Thyroid gland (tissue), 4 donors: ENCODE measurements at regions not wholly inside any gene's neighbourhood (a gene's known extent, or its start where the extent isn't known, plus 50 kb on each side); places are given as distances from the start of the nearest gene placed in this dataset.

ENCODE experiments used
- DNase-seq, 2 donors: peaks; one replicate each; pipeline ENCODE4 v3.0.0-alpha.2; 2019
- H3K27ac ChIP-seq, 3 donors: fragments of 200-600 bp; sonication (generic); 1 replicate in 2 of 3; 2 replicates in 1 of 3; pipeline ENCODE4 v1.5.1; 2016 to 2019; ENCODE audit warnings: mild to moderate bottlenecking in 1 of 3, moderate library complexity in 1 of 3
- H3K27me3 ChIP-seq: fragments of 200-600 bp; sonication (generic); one replicate; pipeline ENCODE4 v1.5.1; 2019
- H3K36me3 ChIP-seq, 2 donors: fragments of 200-600 bp; sonication (generic); one replicate each; pipeline ENCODE4 v1.5.1; 2016 to 2019
- H3K4me1 ChIP-seq, 2 donors: fragments of 200-600 bp; sonication (generic); one replicate each; pipeline ENCODE4 v1.5.1; 2017 to 2019
- H3K4me3 ChIP-seq, 3 donors: fragments of 200-600 bp; sonication (generic); replicated peaks in 1 of 3; 1 replicate in 2 of 3; 2 replicates in 1 of 3; pipeline ENCODE4 v1.5.1; 2016; ENCODE audit warnings: mild to moderate bottlenecking in 1 of 3
- H3K9me3 ChIP-seq: fragments of 200-600 bp; sonication (generic); one replicate; pipeline ENCODE4 v1.5.1; 2017
- POLR2A ChIP-seq, 2 donors: fragments of 450-650 bp; IDR thresholded peaks; one replicate each; pipeline ENCODE4 v1.6.1; 2017; ENCODE audit warnings: antibody characterized with exemption in 2 of 2, mild to moderate bottlenecking in 2 of 2, moderate library complexity in 1 of 2
- WGBS, 2 donors: methylation state at CpG; one replicate each; pipeline ENCODE4 v1.1.5; 2017; 5-methylcytosine and 5-hydroxymethylcytosine counted together
- intact Hi-C: fragments of 100-400 bp; cut with DNase I; formaldehyde crosslinking; loops from one replicate; pipeline ENCODE4 v1.15.1; 2023
- TF ChIP-seq, protein P1 (sequence below), 6 experiments: fragments of 200-600 bp in 3 of 6; fragments of 450-650 bp in 3 of 6; sonication (generic) in 3 of 6; IDR thresholded peaks; one replicate each; pipeline ENCODE4 v1.5.1; 2016 to 2019; ENCODE audit warnings: antibody characterized with exemption in 6 of 6, mild to moderate bottlenecking in 2 of 6, inconsistent platforms in 1 of 6, moderate library complexity in 1 of 6

DNA sequence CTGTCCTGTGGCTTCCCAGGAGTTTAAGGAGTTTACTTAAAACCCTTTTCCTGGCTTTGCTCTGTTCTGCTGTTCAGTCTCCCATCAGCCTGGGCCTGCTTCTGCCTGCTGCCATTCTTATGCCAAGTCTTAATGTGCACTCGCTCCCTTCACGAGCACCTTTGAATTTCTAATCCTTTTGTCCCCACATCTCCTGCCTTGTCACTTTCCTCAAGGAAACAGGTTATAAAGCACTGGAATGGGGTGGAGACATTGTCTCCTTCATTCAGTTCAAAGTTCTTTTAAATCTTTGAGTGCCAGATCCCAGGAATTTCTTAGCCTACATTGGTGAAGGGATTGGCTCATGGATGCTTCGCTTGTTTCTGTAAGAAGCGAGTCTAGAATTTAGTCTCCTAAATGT is 87.2 kb upstream of the LIFR start:
- Histone ChIP-seq H3K4me1 (peaks cover 29 to 41% of the 10 kb centered on the region in 2 donors), H3K27ac (no peak overlapping the region), H3K27me3 (no peaks in the 10 kb centered on the region), H3K36me3 (no peaks in the 10 kb centered on the region), H3K4me3 (no peak overlapping the region), H3K9me3 (no peaks in the 10 kb centered on the region)
- WGBS, 2 donors: 97 to 99% methylated on average over 4 of the region's 4 CpGs
- intact Hi-C loops: no loop called here
- TF ChIP-seq, protein P1, sequence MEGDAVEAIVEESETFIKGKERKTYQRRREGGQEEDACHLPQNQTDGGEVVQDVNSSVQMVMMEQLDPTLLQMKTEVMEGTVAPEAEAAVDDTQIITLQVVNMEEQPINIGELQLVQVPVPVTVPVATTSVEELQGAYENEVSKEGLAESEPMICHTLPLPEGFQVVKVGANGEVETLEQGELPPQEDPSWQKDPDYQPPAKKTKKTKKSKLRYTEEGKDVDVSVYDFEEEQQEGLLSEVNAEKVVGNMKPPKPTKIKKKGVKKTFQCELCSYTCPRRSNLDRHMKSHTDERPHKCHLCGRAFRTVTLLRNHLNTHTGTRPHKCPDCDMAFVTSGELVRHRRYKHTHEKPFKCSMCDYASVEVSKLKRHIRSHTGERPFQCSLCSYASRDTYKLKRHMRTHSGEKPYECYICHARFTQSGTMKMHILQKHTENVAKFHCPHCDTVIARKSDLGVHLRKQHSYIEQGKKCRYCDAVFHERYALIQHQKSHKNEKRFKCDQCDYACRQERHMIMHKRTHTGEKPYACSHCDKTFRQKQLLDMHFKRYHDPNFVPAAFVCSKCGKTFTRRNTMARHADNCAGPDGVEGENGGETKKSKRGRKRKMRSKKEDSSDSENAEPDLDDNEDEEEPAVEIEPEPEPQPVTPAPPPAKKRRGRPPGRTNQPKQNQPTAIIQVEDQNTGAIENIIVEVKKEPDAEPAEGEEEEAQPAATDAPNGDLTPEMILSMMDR (IDR thresholded peaks at IDR 0.05): no peak
- no peak for TF ChIP-seq POLR2A (IDR thresholded peaks at IDR 0.05)
- no peak for DNase-seq

DNA sequence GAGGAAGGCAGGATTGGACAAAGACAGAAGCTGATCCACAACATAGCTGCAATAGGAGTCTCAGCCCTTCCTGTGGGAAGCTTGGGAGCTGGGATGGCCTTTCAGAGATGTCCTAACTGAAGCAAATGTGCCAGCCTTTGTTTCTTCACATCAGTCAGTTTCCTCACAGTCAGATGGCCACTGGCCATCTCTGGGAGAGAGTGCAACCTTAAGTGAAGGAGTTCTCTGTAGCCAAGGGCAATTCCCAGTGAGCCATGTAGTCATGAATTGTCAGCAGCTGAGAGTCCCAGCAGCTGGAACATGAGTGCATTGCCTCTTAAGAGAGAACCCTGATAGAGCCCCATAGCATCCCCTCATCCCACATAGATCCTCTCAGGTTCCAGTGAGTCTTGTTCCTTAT is 89.1 kb upstream of the LIFR start:
- no peak for DNase-seq
- H3K4me1 ChIP-seq: peaks cover 14 to 25% of the 10 kb centered on the region in 2 donors
- intact Hi-C loops: no loop called here
- H3K27me3 ChIP-seq: no peaks in the 10 kb centered on the region
- no peak for TF ChIP-seq POLR2A (IDR thresholded peaks at IDR 0.05)
- TF ChIP-seq, protein P1 (IDR thresholded peaks at IDR 0.05): no peak
- H3K36me3 ChIP-seq: no peaks in the 10 kb centered on the region
- H3K9me3 ChIP-seq: no peaks in the 10 kb centered on the region
- H3K27ac ChIP-seq: no peak overlapping the region
- no peak overlapping the region for H3K4me3 ChIP-seq

DNA sequence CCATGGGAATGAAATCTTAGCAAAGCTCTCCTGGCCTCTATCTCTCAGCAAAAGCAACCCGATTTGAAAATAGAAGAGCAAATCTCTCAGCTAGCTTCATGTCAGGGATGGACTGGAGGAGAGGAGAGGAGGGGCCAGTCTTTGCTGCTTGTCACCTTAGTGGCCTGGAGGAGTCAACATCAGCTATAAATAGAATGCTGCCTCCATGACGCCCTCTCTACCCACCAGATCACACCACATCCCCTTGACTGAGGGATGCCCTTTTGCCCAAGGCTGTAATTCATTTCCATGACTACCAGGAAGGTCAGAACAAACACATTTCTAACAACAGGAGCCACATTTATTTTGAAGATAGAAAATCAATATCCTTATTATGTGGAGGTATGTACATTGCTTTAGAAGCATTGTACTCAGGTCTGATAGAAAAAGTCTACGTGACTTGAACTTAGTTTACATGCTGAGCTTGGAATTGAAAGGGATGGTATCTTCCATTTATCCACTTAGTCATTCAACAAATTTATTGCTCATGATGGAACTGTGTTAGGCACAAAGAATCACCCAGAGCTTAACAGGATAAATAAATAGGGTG is 92.4 kb upstream of the LIFR start:
- Histone ChIP-seq H3K4me3 (no peak overlapping the region), H3K4me1 (peaks cover 9 to 20% of the 10 kb centered on the region in 2 donors), H3K27ac (no peak overlapping the region), H3K27me3 (no peaks in the 10 kb centered on the region), H3K36me3 (no peaks in the 10 kb centered on the region), H3K9me3 (no peaks in the 10 kb centered on the region)
- no peak for DNase-seq
- WGBS, 2 donors: 79 to 86% methylated on average over 3 of the region's 3 CpGs
- intact Hi-C loops: no loop called here
- TF ChIP-seq, protein P1 (IDR thresholded peaks at IDR 0.05): no peak
- no peak for TF ChIP-seq POLR2A (IDR thresholded peaks at IDR 0.05)

DNA sequence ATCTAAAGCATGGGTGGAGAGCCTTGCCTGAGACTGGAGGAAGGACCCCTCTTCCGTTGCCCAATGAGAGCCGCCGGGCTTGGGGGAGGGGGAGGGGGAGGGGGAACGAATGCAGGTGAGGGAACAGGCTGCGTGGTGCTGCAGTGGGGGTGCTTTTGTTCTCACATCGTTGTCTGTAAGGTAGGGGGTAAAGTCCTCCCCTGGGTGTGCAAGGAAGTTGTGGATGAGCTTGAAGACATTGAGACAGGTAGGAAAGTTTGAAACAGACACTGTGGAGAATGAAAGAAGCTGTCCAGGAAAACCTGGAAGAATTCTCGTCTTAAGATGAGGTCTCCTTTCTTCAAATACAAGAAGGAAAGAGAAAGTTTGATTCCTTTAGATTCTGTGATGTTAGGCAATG is 94.1 kb upstream of the LIFR start:
- H3K4me3 ChIP-seq: no peak overlapping the region
- TF ChIP-seq, protein P1 (IDR thresholded peaks at IDR 0.05): no peak
- TF ChIP-seq POLR2A (IDR thresholded peaks at IDR 0.05): no peak
- H3K36me3 ChIP-seq: no peaks in the 10 kb centered on the region
- H3K27me3 ChIP-seq: no peaks in the 10 kb centered on the region
- H3K9me3 ChIP-seq: no peaks in the 10 kb centered on the region
- no peak for DNase-seq
- peak overlapping the region in 2 of 3 donors; percentile 39 to 50 for H3K27ac ChIP-seq
- intact Hi-C loops: no loop called here
- peaks cover 9 to 25% of the 10 kb centered on the region in 2 donors for H3K4me1 ChIP-seq
- 31 to 32% methylated on average over 7 of the region's 7 CpGs for WGBS, 2 donors

DNA sequence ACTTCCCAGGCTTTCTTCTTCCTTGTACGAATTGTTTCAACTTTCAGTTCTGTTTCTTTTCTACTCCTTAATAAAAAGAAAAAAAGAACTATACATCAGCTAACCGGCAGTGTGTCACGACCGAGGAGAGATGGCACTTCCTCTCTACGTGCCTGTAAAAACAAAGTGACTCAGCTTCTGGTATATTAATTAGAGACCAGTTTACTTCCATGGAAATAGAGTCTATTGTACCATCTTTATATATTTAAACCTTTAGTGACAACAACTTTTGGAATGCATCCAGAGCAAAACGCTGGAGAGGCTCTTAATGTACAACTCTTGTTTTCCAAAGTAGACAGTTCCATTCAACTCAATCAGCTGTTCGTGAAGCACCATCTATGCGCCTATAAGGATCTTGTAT is 94.5 kb upstream of the LIFR start:
- no peak for TF ChIP-seq POLR2A (IDR thresholded peaks at IDR 0.05)
- TF ChIP-seq, protein P1 (IDR thresholded peaks at IDR 0.05): no peak
- intact Hi-C loops: no loop called here
- H3K4me1 ChIP-seq: peaks cover 9 to 25% of the 10 kb centered on the region in 2 donors
- no peaks in the 10 kb centered on the region for H3K9me3 ChIP-seq
- no peak for DNase-seq
- peak overlapping the region in 2 of 3 donors; percentile 39 to 50 for H3K27ac ChIP-seq
- WGBS, 2 donors: 21 to 26% methylated on average over 8 of the region's 8 CpGs
- H3K27me3 ChIP-seq: no peaks in the 10 kb centered on the region
- H3K4me3 ChIP-seq: no peak overlapping the region
- no peaks in the 10 kb centered on the region for H3K36me3 ChIP-seq
